ENCODE measurements at regions not wholly inside any gene's neighbourhood (a gene's known extent, or its start where the extent isn't known, plus 50 kb on each side); places are given as distances from the start of the nearest gene placed in this dataset.

DNA sequence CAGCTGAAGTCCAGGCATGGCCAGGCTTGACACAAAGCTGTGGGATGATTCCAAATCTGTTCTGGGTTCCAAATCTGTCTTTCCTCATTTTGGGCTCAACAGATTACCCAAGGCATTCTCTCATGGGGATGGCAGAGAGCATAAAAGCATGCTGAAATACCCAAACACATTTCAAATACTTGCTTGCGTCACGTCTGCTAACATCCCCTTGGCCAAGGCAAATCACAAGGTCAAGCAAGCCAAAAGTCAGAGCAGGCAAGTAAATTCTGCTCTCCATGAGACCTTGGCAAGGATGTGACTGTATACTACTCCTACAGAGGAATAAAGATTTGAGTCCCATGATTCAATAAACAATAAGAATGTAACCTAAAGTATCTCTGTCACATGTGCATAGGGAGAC lies 306.7 kb downstream of the EPB41L4A start:
- H3K36me3 ChIP-seq (ENCODE audit: control insufficient read depth in 2 of 2, insufficient read depth in 2 of 2, low read length in 1 of 2), result no peaks in the 10 kb centered on the region
- WGBS, result 73% methylated on average over 2 of the region's 2 CpGs
- H3K4me1 ChIP-seq (ENCODE audit: control insufficient read depth in 2 of 2, insufficient read depth in 2 of 2, low read length in 2 of 2), result no peaks in the 10 kb centered on the region
- no peaks in the 10 kb centered on the region for H3K27me3 ChIP-seq (ENCODE audit: control insufficient read depth in 2 of 2, insufficient read depth in 1 of 2, low read length in 1 of 2)
- no peaks in the 10 kb centered on the region for H3K9me3 ChIP-seq (ENCODE audit: control insufficient read depth in 2 of 2, insufficient read depth in 1 of 2, low read length in 1 of 2)
- no peak overlapping the region for H3K27ac ChIP-seq (ENCODE audit: low read depth in 1 of 2, low read length in 1 of 2)
- no peak overlapping the region for H3K4me3 ChIP-seq (ENCODE audit: low read length in 2 of 2)
- no peak for DNase-seq (ENCODE audit: low read depth in 6 of 9, low spot score in 9 of 9)

DNA sequence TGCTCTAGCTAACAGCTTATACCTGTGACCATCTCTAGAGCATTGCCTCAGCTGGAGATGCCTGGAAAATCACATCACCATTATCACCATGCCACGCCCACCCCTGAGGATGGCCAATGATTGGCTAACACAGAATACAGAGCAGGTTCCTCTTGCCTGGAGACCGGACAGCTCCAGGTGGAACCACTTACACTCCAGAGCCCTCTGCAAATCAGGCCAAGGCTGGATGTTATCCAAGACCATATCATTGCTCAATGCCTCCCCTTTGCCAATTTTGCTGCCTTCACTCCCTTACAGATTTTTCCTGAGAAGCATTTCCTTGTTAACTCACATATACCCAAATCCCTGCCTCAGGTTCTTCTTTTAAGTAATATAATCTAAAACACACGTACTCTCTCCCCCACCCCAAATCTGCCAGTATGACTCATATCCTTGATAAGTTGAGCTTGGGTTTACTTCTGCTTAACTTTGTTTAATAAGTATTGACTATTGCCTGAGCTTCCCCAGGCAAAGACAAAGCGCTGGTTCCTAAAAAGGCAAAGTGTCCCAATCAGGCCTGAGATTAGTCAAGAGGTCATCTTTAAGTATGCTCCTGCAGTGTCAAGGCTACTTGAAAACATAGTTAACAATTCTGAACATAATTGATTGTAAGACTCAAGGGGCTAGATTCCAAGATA lies 309.6 kb downstream of the EPB41L4A start:
- no peak for DNase-seq (ENCODE audit: low read depth in 6 of 9, low spot score in 9 of 9)
- WGBS, result 91% methylated on average over 4 of the region's 4 CpGs
- Histone ChIP-seq H3K27me3 (ENCODE audit: control insufficient read depth in 2 of 2, insufficient read depth in 1 of 2, low read length in 1 of 2) (no peaks in the 10 kb centered on the region), H3K36me3 (ENCODE audit: control insufficient read depth in 2 of 2, insufficient read depth in 2 of 2, low read length in 1 of 2) (no peaks in the 10 kb centered on the region), H3K4me3 (ENCODE audit: low read length in 2 of 2) (no peak overlapping the region), H3K27ac (ENCODE audit: low read depth in 1 of 2, low read length in 1 of 2) (no peak overlapping the region), H3K4me1 (ENCODE audit: control insufficient read depth in 2 of 2, insufficient read depth in 2 of 2, low read length in 2 of 2) (no peaks in the 10 kb centered on the region), H3K9me3 (ENCODE audit: control insufficient read depth in 2 of 2, insufficient read depth in 1 of 2, low read length in 1 of 2) (no peaks in the 10 kb centered on the region)

DNA sequence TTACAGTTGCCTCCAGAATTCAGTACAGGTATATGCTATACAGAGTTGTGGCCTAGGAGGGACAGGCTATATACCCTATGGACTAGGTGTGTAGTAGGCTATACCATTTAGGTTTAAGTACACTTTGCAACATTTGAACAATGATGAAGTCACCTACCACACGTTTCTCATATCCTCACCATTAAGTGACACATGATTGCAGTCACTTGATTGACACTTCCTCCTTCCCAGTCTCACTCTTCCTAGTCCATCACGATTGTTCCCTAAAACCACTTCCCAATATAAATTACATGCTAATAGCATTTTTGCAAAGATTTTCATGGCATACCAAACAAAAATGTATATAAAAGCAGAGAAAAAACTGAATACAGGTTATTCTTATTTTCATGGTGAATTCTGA lies 312.2 kb downstream of the EPB41L4A start:
- no peaks in the 10 kb centered on the region for H3K36me3 ChIP-seq (ENCODE audit: control insufficient read depth in 2 of 2, insufficient read depth in 2 of 2, low read length in 1 of 2)
- H3K27me3 ChIP-seq (ENCODE audit: control insufficient read depth in 2 of 2, insufficient read depth in 1 of 2, low read length in 1 of 2), result no peaks in the 10 kb centered on the region
- 43% methylated on average over 2 of the region's 2 CpGs for WGBS
- no peak overlapping the region for H3K27ac ChIP-seq (ENCODE audit: low read depth in 1 of 2, low read length in 1 of 2)
- H3K4me1 ChIP-seq (ENCODE audit: control insufficient read depth in 2 of 2, insufficient read depth in 2 of 2, low read length in 2 of 2), result no peaks in the 10 kb centered on the region
- no peak overlapping the region for H3K4me3 ChIP-seq (ENCODE audit: low read length in 2 of 2)
- DNase-seq (ENCODE audit: low read depth in 6 of 9, low spot score in 9 of 9), result no peak
- H3K9me3 ChIP-seq (ENCODE audit: control insufficient read depth in 2 of 2, insufficient read depth in 1 of 2, low read length in 1 of 2), result no peaks in the 10 kb centered on the region

DNA sequence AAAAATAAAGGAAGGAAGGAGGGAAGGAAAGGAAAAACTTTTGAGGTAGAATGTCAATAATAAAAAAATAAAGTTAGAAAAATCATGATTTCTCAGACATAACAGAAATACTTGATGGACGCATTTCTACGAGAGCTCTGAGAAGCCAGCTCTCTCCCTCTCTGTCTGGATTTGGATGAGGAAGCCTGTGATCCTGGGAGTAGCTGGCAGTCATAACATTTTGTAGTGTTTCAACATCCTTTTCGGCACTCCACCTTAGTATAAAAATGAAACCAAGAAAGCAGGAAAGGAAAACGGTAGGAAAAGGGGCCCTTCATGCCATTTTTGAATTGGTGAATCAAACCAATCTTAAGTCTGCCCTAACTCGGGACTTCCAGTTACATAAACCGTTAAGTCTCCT lies 321.3 kb downstream of the EPB41L4A start:
- DNase-seq (ENCODE audit: low read depth in 6 of 9, low spot score in 9 of 9), result no peak
- no peak overlapping the region for H3K4me3 ChIP-seq (ENCODE audit: low read length in 2 of 2)
- WGBS, result 94% methylated on average over 6 of the region's 6 CpGs
- H3K4me1 ChIP-seq (ENCODE audit: control insufficient read depth in 2 of 2, insufficient read depth in 2 of 2, low read length in 2 of 2), result no peaks in the 10 kb centered on the region
- no peaks in the 10 kb centered on the region for H3K36me3 ChIP-seq (ENCODE audit: control insufficient read depth in 2 of 2, insufficient read depth in 2 of 2, low read length in 1 of 2)
- no peaks in the 10 kb centered on the region for H3K27me3 ChIP-seq (ENCODE audit: control insufficient read depth in 2 of 2, insufficient read depth in 1 of 2, low read length in 1 of 2)
- H3K9me3 ChIP-seq (ENCODE audit: control insufficient read depth in 2 of 2, insufficient read depth in 1 of 2, low read length in 1 of 2), result no peaks in the 10 kb centered on the region
- no peak overlapping the region for H3K27ac ChIP-seq (ENCODE audit: low read depth in 1 of 2, low read length in 1 of 2)

DNA sequence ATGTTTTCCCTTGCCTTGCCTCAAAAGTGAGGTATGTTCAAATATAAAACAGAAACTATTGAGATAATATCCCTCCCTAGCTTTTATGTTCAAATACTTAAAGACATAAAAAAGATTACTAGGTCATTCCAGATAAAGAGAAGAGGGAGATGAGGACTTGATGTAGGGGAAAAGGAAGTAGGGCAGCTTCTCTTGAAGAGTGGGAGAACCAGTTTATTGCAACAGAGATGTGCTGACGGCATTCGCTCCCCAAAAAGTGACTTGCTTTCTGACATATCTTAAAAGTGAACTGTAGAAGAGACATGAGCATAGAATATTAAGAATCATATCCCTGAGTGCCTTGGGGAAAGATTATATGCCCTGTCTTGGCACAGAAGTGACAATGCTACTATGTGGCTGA lies 330.2 kb upstream of the NREP start:
- 96% methylated on average over 2 of the region's 2 CpGs for WGBS
- no peaks in the 10 kb centered on the region for H3K4me1 ChIP-seq (ENCODE audit: control insufficient read depth in 2 of 2, insufficient read depth in 2 of 2, low read length in 2 of 2)
- no peak for DNase-seq (ENCODE audit: low read depth in 6 of 9, low spot score in 9 of 9)
- no peak overlapping the region for H3K27ac ChIP-seq (ENCODE audit: low read depth in 1 of 2, low read length in 1 of 2)
- H3K36me3 ChIP-seq (ENCODE audit: control insufficient read depth in 2 of 2, insufficient read depth in 2 of 2, low read length in 1 of 2), result no peaks in the 10 kb centered on the region
- H3K9me3 ChIP-seq (ENCODE audit: control insufficient read depth in 2 of 2, insufficient read depth in 1 of 2, low read length in 1 of 2), result no peaks in the 10 kb centered on the region
- no peaks in the 10 kb centered on the region for H3K27me3 ChIP-seq (ENCODE audit: control insufficient read depth in 2 of 2, insufficient read depth in 1 of 2, low read length in 1 of 2)
- no peak overlapping the region for H3K4me3 ChIP-seq (ENCODE audit: low read length in 2 of 2)

DNA sequence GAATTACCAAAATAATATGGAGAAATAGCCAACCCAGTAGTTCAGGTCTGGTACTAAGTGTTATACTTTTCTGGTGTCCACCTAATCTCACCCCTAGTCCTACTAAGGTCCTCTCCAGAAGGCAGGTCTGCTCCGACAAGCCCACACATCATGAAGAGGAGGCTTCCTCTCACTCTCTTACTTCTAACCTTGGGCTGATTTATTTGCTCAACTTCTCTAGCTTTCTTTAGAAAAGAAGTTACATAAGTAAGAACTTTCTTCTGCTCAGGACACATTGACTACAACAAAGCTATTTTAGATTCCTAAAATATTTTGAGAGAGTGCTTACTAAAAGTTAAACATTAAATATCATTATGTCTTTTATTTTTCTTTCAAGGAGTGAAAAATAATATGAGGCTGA lies 329.7 kb upstream of the NREP start:
- H3K36me3 ChIP-seq (ENCODE audit: control insufficient read depth in 2 of 2, insufficient read depth in 2 of 2, low read length in 1 of 2), result no peaks in the 10 kb centered on the region
- no peak overlapping the region for H3K27ac ChIP-seq (ENCODE audit: low read depth in 1 of 2, low read length in 1 of 2)
- H3K4me1 ChIP-seq (ENCODE audit: control insufficient read depth in 2 of 2, insufficient read depth in 2 of 2, low read length in 2 of 2), result no peaks in the 10 kb centered on the region
- no peaks in the 10 kb centered on the region for H3K27me3 ChIP-seq (ENCODE audit: control insufficient read depth in 2 of 2, insufficient read depth in 1 of 2, low read length in 1 of 2)
- 97% methylated on average over 1 of the region's 1 CpG for WGBS
- H3K4me3 ChIP-seq (ENCODE audit: low read length in 2 of 2), result no peak overlapping the region
- no peak for DNase-seq (ENCODE audit: low read depth in 6 of 9, low spot score in 9 of 9)
- H3K9me3 ChIP-seq (ENCODE audit: control insufficient read depth in 2 of 2, insufficient read depth in 1 of 2, low read length in 1 of 2), result no peaks in the 10 kb centered on the region

DNA sequence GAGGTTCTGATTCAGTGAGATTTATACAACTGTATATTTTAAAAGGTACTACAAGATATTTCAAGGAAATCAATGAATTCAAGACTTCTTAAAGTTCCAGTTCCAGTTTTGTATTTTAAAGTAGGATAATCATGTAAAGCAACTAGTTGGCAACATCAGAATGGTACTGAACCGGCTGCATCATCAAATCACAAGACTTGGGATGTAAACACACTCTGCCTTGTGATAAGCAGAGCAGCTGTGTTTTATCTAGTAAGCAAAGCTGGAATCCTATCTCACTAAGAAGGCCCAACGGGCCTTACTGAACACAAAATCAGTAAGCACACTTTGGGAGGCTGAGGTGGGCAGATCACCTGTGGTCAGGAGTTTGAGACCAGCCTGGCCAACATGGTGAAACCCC lies 327.2 kb upstream of the NREP start:
- Histone ChIP-seq H3K4me3 (ENCODE audit: low read length in 2 of 2) (no peak overlapping the region), H3K4me1 (ENCODE audit: control insufficient read depth in 2 of 2, insufficient read depth in 2 of 2, low read length in 2 of 2) (no peaks in the 10 kb centered on the region), H3K9me3 (ENCODE audit: control insufficient read depth in 2 of 2, insufficient read depth in 1 of 2, low read length in 1 of 2) (no peaks in the 10 kb centered on the region), H3K27ac (ENCODE audit: low read depth in 1 of 2, low read length in 1 of 2) (no peak overlapping the region), H3K27me3 (ENCODE audit: control insufficient read depth in 2 of 2, insufficient read depth in 1 of 2, low read length in 1 of 2) (no peaks in the 10 kb centered on the region), H3K36me3 (ENCODE audit: control insufficient read depth in 2 of 2, insufficient read depth in 2 of 2, low read length in 1 of 2) (no peaks in the 10 kb centered on the region)
- 89% methylated on average over 2 of the region's 2 CpGs for WGBS
- no peak for DNase-seq (ENCODE audit: low read depth in 6 of 9, low spot score in 9 of 9)

DNA sequence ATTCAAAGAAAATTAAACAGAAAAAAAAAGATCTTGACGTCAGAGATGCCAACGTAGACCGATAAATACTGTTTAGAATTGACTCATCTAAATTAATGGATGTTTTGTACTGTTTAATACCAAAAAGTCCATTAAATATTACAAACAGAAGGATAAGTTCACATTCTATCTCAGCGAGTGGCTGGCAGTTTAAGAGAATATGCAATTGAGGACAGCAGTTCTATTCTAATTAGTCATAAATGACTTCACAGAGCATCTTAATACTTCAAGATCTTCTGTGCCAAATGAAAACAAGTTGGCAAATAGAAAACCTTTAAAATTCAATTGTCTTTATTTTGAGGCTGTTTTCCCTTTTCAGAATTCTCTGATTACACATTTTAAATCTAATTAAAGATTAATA lies 326.6 kb upstream of the NREP start:
- 98% methylated on average over 4 of the region's 4 CpGs for WGBS
- DNase-seq (ENCODE audit: low read depth in 6 of 9, low spot score in 9 of 9), result no peak
- no peaks in the 10 kb centered on the region for H3K9me3 ChIP-seq (ENCODE audit: control insufficient read depth in 2 of 2, insufficient read depth in 1 of 2, low read length in 1 of 2)
- H3K36me3 ChIP-seq (ENCODE audit: control insufficient read depth in 2 of 2, insufficient read depth in 2 of 2, low read length in 1 of 2), result no peaks in the 10 kb centered on the region
- H3K27ac ChIP-seq (ENCODE audit: low read depth in 1 of 2, low read length in 1 of 2), result no peak overlapping the region
- H3K4me1 ChIP-seq (ENCODE audit: control insufficient read depth in 2 of 2, insufficient read depth in 2 of 2, low read length in 2 of 2), result no peaks in the 10 kb centered on the region
- no peaks in the 10 kb centered on the region for H3K27me3 ChIP-seq (ENCODE audit: control insufficient read depth in 2 of 2, insufficient read depth in 1 of 2, low read length in 1 of 2)
- H3K4me3 ChIP-seq (ENCODE audit: low read length in 2 of 2), result no peak overlapping the region

DNA sequence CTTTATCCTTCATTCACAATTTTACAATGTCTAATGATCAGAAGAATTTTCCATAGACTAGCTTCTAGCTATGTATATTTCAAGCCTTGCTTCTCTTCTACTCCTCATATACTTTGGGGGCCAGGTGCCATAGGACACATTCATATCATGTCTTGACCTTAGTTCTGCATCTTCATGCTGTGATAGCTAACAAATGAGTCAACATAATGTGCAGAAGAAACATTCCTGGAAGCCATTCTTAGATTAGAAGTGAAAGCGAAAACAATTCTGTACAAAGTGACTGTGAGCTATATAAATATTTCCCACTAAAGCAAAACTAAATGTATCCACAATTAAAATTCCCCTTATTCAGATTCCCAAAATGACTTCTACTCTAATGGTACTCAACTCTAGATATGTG lies 320.2 kb upstream of the NREP start:
- Histone ChIP-seq H3K4me1 (ENCODE audit: control insufficient read depth in 2 of 2, insufficient read depth in 2 of 2, low read length in 2 of 2) (no peaks in the 10 kb centered on the region), H3K9me3 (ENCODE audit: control insufficient read depth in 2 of 2, insufficient read depth in 1 of 2, low read length in 1 of 2) (no peaks in the 10 kb centered on the region), H3K36me3 (ENCODE audit: control insufficient read depth in 2 of 2, insufficient read depth in 2 of 2, low read length in 1 of 2) (no peaks in the 10 kb centered on the region), H3K4me3 (ENCODE audit: low read length in 2 of 2) (no peak overlapping the region), H3K27ac (ENCODE audit: low read depth in 1 of 2, low read length in 1 of 2) (no peak overlapping the region), H3K27me3 (ENCODE audit: control insufficient read depth in 2 of 2, insufficient read depth in 1 of 2, low read length in 1 of 2) (no peaks in the 10 kb centered on the region)
- DNase-seq (ENCODE audit: low read depth in 6 of 9, low spot score in 9 of 9), result peak in 1 of 9 donors; percentile 3
- WGBS, result 91% methylated on average over 1 of the region's 1 CpG

DNA sequence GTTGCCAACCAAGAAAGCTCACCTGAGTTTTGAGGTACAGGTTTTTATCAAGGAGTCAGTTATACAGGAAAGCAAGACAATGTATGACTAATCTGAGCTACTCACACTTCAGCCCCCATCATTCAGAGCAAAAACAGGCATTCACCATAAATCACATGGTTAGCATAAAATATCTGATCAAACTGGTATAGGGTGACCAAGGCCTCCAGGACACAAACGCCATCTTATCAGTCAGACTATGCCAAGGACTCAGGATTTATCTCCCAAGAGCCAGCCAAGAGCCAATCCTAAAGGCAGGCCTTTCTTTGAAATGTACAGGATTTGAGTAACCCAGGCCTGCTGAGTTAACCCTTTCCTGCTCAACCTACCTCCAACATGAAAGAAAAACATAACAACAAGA lies 313.0 kb upstream of the NREP start:
- no peaks in the 10 kb centered on the region for H3K36me3 ChIP-seq (ENCODE audit: control insufficient read depth in 2 of 2, insufficient read depth in 2 of 2, low read length in 1 of 2)
- H3K4me1 ChIP-seq (ENCODE audit: control insufficient read depth in 2 of 2, insufficient read depth in 2 of 2, low read length in 2 of 2), result no peaks in the 10 kb centered on the region
- no peaks in the 10 kb centered on the region for H3K9me3 ChIP-seq (ENCODE audit: control insufficient read depth in 2 of 2, insufficient read depth in 1 of 2, low read length in 1 of 2)
- H3K4me3 ChIP-seq (ENCODE audit: low read length in 2 of 2), result no peak overlapping the region
- WGBS, result 92% methylated on average over 1 of the region's 1 CpG
- no peaks in the 10 kb centered on the region for H3K27me3 ChIP-seq (ENCODE audit: control insufficient read depth in 2 of 2, insufficient read depth in 1 of 2, low read length in 1 of 2)
- no peak overlapping the region for H3K27ac ChIP-seq (ENCODE audit: low read depth in 1 of 2, low read length in 1 of 2)
- no peak for DNase-seq (ENCODE audit: low read depth in 6 of 9, low spot score in 9 of 9)
